ENCODE measurements at regions not wholly inside any gene's neighbourhood (a gene's known extent, or its start where the extent isn't known, plus 50 kb on each side); places are given as distances from the start of the nearest gene placed in this dataset.

DNA sequence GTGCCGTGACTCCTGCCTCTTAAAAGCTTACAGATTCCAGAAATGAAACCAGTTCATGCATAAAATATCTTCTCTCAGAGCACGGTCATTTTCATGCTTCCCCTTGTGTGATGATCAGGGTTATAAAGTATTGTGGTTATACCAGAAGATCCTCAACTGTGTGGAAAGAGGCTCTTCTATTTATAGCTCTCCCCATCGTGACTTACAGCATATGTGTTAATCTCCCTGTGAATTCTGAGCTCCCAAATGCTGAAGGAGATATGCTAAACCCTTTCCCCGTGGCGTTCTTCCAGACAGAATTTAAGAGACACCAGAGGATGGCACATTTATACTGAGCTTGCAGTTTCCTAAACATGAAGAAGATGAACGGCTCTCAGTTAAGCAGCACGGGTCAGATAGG lies 158.8 kb downstream of the CDH26 start:
- WGBS, 2 experiments (ENCODE audit: extremely low coverage in 1 of 2, insufficient coverage in 1 of 2, insufficient read length in 1 of 2, insufficient replicate concordance in 2 of 2, low coverage in 1 of 2, low lambda C conversion rate in 2 of 2, missing lambda C conversion rate in 1 of 2), result 88% methylated on average over 7 of the region's 7 CpGs; no CpG with 5 or more reads in 1 of the 2 experiments
- H3K56ac ChIP-seq (replicated peaks; ENCODE audit: insufficient read length, low read depth, low read length), result no peak overlapping the region
- H3K9ac ChIP-seq (replicated peaks in 1 of 4; ENCODE audit: extremely low read depth in 1 of 4, low read depth in 3 of 4, low read length in 3 of 4), result no peak overlapping the region
- CTCF ChIA-PET (ENCODE audit: partially characterized antibody), result interaction anchor here (1.0 kb wide), 1 partner anchor 51 kb away, joined by 3 read pairs; no protein-coding TSS in a partner anchor
- POLR2A ChIA-PET (ENCODE audit: partially characterized antibody), result no interaction called here
- H3K27me3 ChIP-seq (replicated peaks in 1 of 4; ENCODE audit: control insufficient read depth in 3 of 4, extremely low read depth in 1 of 4, insufficient read depth in 3 of 4, low read length in 3 of 4), result peaks cover 1 to 6% (median 4%) of the 10 kb centered on the region in 4 experiments; a peak in 4 of 7 replicates
- H3K14ac ChIP-seq (ENCODE audit: insufficient read length), result no peak overlapping the region
- H3K4me3 ChIP-seq (ENCODE audit: extremely low read depth in 1 of 4, insufficient read depth in 2 of 4, low read depth in 3 of 4, low read length in 4 of 4), result no peak overlapping the region
- no peak overlapping the region for H3K27ac ChIP-seq (ENCODE audit: low read depth, low read length)
- TF ChIP-seq SRF (IDR thresholded peaks at IDR 0.05; ENCODE audit: low read depth, low read length), result no peak
- no peak for TF ChIP-seq SUZ12 (IDR thresholded peaks at IDR 0.05; ENCODE audit: low read length)
- no peak for TF ChIP-seq PHF8 (conservative IDR thresholded peaks at IDR 0.05; ENCODE audit: low read depth, low read length)
- TF ChIP-seq, protein P1, sequence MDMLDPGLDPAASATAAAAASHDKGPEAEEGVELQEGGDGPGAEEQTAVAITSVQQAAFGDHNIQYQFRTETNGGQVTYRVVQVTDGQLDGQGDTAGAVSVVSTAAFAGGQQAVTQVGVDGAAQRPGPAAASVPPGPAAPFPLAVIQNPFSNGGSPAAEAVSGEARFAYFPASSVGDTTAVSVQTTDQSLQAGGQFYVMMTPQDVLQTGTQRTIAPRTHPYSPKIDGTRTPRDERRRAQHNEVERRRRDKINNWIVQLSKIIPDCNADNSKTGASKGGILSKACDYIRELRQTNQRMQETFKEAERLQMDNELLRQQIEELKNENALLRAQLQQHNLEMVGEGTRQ (IDR thresholded peaks at IDR 0.05; ENCODE audit: low read length), result no peak
- TF ChIP-seq JUN (IDR thresholded peaks at IDR 0.05; ENCODE audit: low read depth, low read length), result no peak
- TF ChIP-seq HDAC6 (IDR thresholded peaks at IDR 0.05; ENCODE audit: low read depth, low read length), result no peak
- TF ChIP-seq CHD2 (IDR thresholded peaks at IDR 0.05; ENCODE audit: low read length), result no peak
- TF ChIP-seq TAF1 (IDR thresholded peaks at IDR 0.05; ENCODE audit: low read depth, low read length), result no peak
- TF ChIP-seq GTF2F1 (IDR thresholded peaks at IDR 0.05; ENCODE audit: borderline replicate concordance, low read depth, low read length), result no peak
- H2AFZ ChIP-seq (ENCODE audit: low read length), result no peak overlapping the region
- no peaks in the 10 kb centered on the region for H3K23me2 ChIP-seq (ENCODE audit: low read depth, low read length)
- H3K4me1 ChIP-seq (replicated peaks in 1 of 4; ENCODE audit: control insufficient read depth in 3 of 4, insufficient read depth in 4 of 4, low read length in 3 of 4), result no peaks in the 10 kb centered on the region
- H4K20me1 ChIP-seq (replicated peaks in 1 of 2; ENCODE audit: control insufficient read depth in 1 of 2, insufficient read depth in 2 of 2, low read length in 2 of 2), result no peaks in the 10 kb centered on the region
- DNase-seq (ENCODE audit: low read depth in 1 of 2, low spot score in 2 of 2) (no peak), FAIRE-seq (no peak)
- no peak overlapping the region for H4K91ac ChIP-seq (replicated peaks; ENCODE audit: insufficient read length, low read length)
- no peak overlapping the region for H3K18ac ChIP-seq (ENCODE audit: extremely low read depth, low read length)
- H2AK5ac ChIP-seq (ENCODE audit: low read depth, low read length), result no peak overlapping the region
- no peak overlapping the region for H4K5ac ChIP-seq (ENCODE audit: insufficient read length, low read depth, low read length)
- H3K4me2 ChIP-seq (ENCODE audit: insufficient read depth in 1 of 2, low read depth in 2 of 2, low read length in 2 of 2), result no peak overlapping the region
- H2BK15ac ChIP-seq (ENCODE audit: low read length), result no peak overlapping the region
- H3K4ac ChIP-seq (replicated peaks; ENCODE audit: insufficient read length, low read depth, low read length), result no peak overlapping the region
- H3K9me3 ChIP-seq (ENCODE audit: insufficient read depth in 2 of 2, low read depth in 1 of 2, low read length in 1 of 2), result no peaks in the 10 kb centered on the region
- no peak overlapping the region for H2BK12ac ChIP-seq (ENCODE audit: low read depth, low read length)
- H4K8ac ChIP-seq (ENCODE audit: extremely low read depth, insufficient read depth, low read length), result no peak overlapping the region
- H2BK120ac ChIP-seq (replicated peaks; ENCODE audit: low read depth, low read length), result no peak overlapping the region
- no peak overlapping the region for H3K23ac ChIP-seq (ENCODE audit: insufficient read length)
- H3K36me3 ChIP-seq (ENCODE audit: control insufficient read depth in 2 of 4, insufficient read depth in 4 of 4, low read length in 3 of 4), result no peaks in the 10 kb centered on the region
- no peak overlapping the region for H2BK5ac ChIP-seq (ENCODE audit: low read depth, low read length)
- no peaks in the 10 kb centered on the region for H3K79me1 ChIP-seq (ENCODE audit: low read depth, low read length)
- H3K79me2 ChIP-seq (ENCODE audit: control insufficient read depth in 1 of 2, insufficient read depth in 2 of 2, low read length in 2 of 2), result no peaks in the 10 kb centered on the region
- no peak overlapping the region for H2BK20ac ChIP-seq (ENCODE audit: low read length)

Data from H1 (cell line).